Fibroblast of lung (primary cell): ENCODE measurements at regions not wholly inside any gene's neighbourhood (a gene's known extent, or its start where the extent isn't known, plus 50 kb on each side); places are given as distances from the start of the nearest gene placed in this dataset.

ENCODE experiments used
- DNase-seq, 2 donors: peaks; one replicate each; pipeline versions ENCODE4 v3.0.0 to v3.0.0-alpha.2; 2010; ENCODE audit warnings: low read depth in 2 of 2
- H2AFZ ChIP-seq: 2 replicates; pipeline ENCODE4 v1.5.1; 2012; ENCODE audit warnings: low read length, control low read depth, inconsistent platforms
- H3K27ac ChIP-seq: 2 replicates; pipeline ENCODE4 v1.5.1; 2011; ENCODE audit warnings: low read length, control low read depth; ENCODE audit not compliant: insufficient read depth
- H3K27me3 ChIP-seq: 2 replicates; pipeline ENCODE4 v1.5.1; 2011; ENCODE audit warnings: mild to moderate bottlenecking, low read length; ENCODE audit not compliant: control insufficient read depth, insufficient read depth
- H3K36me3 ChIP-seq: 2 replicates; pipeline ENCODE4 v1.5.1; 2011; ENCODE audit warnings: low read length; ENCODE audit not compliant: control insufficient read depth, insufficient read depth
- H3K4me1 ChIP-seq: 2 replicates; pipeline ENCODE4 v1.5.1; 2011; ENCODE audit warnings: low read length; ENCODE audit not compliant: control insufficient read depth, insufficient read depth; ENCODE audit errors: extremely low read depth
- H3K4me2 ChIP-seq: 2 replicates; pipeline ENCODE4 v1.5.1; 2011; ENCODE audit warnings: low read length, control low read depth; ENCODE audit not compliant: insufficient read depth; ENCODE audit errors: extremely low read depth
- H3K4me3 ChIP-seq, 4 experiments: fragments of 200-600 bp in 1 of 4; sonication (generic) in 1 of 4; replicated peaks in 1 of 4; 2 replicates each; pipeline ENCODE4 v1.5.1; 2011 to 2016; ENCODE audit warnings: low read length in 4 of 4, low read depth in 3 of 4, mild to moderate bottlenecking in 3 of 4, control low read depth in 2 of 4, inconsistent platforms in 1 of 4, mixed read lengths in 1 of 4; ENCODE audit not compliant: insufficient read depth in 1 of 4; ENCODE audit errors: control extremely low read depth in 1 of 4
- H3K79me2 ChIP-seq: 2 replicates; pipeline ENCODE4 v1.5.1; 2012; ENCODE audit warnings: mild to moderate bottlenecking, low read length, inconsistent platforms; ENCODE audit not compliant: control insufficient read depth, insufficient read depth
- H3K9ac ChIP-seq: 2 replicates; pipeline ENCODE4 v1.5.1; 2011; ENCODE audit warnings: mild to moderate bottlenecking, low read length, control low read depth; ENCODE audit not compliant: insufficient read depth
- H3K9me3 ChIP-seq: 2 replicates; pipeline ENCODE4 v1.5.1; 2012; ENCODE audit warnings: low read depth, low read length; ENCODE audit not compliant: control insufficient read depth, insufficient read depth
- H4K20me1 ChIP-seq: 2 replicates; pipeline ENCODE4 v1.5.1; 2011; ENCODE audit warnings: low read length; ENCODE audit not compliant: control insufficient read depth, insufficient read depth; ENCODE audit errors: extremely low read depth
- CTCF ChIP-seq, 2 donors: IDR thresholded peaks in 1 of 2; conservative IDR thresholded peaks in 1 of 2; 1 replicate in 1 of 2; 2 replicates in 1 of 2; pipeline ENCODE4 v1.5.1; 2011 to 2012; ENCODE audit warnings: low read length in 2 of 2, control low read depth in 1 of 2, inconsistent platforms in 1 of 2, low read depth in 1 of 2, mild to moderate bottlenecking in 1 of 2
- EZH2 ChIP-seq: IDR thresholded peaks from 2 replicates; pipeline ENCODE4 v1.5.1; 2012; ENCODE audit warnings: low read length, control low read depth, mild to moderate bottlenecking; ENCODE audit errors: missing control alignments

GRCh38 chr2:8132879-8133278 lies 549.0 kb upstream of the ID2 start:
- no peaks in the 10 kb centered on the region for H3K79me2 ChIP-seq
- no peaks in the 10 kb centered on the region for H3K36me3 ChIP-seq
- H3K9me3 ChIP-seq, result no peaks in the 10 kb centered on the region
- no peak overlapping the region for H3K9ac ChIP-seq
- H2AFZ ChIP-seq, result no peak overlapping the region
- H3K4me1 ChIP-seq, result no peaks in the 10 kb centered on the region
- TF ChIP-seq CTCF (conservative IDR thresholded peaks at IDR 0.05 in 1 of 2, IDR thresholded peaks at IDR 0.05 in 1 of 2; ENCODE audit: low read depth in 1 of 2, low read length in 2 of 2) (no peak), EZH2 (no peak)
- DNase-seq, result no peak
- H3K4me2 ChIP-seq, result no peak overlapping the region
- no peak overlapping the region for H3K4me3 ChIP-seq
- no peak overlapping the region for H3K27ac ChIP-seq
- no peaks in the 10 kb centered on the region for H4K20me1 ChIP-seq
- no peaks in the 10 kb centered on the region for H3K27me3 ChIP-seq

DNA sequence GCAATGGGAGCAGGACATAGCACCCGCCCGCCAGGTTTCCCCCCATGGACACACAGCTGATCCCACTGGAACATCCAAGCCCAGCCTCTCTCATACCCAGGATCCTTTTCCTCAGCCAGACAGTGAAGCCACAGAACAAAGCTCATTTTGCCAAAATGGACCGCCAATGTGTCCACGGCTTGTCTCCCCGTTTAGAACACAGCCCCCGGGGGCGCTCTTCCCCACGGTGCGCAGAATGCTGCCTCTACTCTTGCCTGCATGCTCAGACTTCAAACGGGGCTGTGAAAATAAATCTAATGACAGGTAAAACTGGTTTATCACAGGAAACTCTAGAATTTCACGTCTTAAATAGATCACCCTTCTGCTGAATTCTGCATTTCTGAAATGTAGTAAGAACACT lies 548.5 kb upstream of the ID2 start:
- Histone ChIP-seq H2AFZ (no peak overlapping the region), H3K36me3 (no peaks in the 10 kb centered on the region), H3K27me3 (no peaks in the 10 kb centered on the region), H3K4me3 (no peak overlapping the region), H3K9ac (no peak overlapping the region), H3K4me1 (no peaks in the 10 kb centered on the region), H4K20me1 (no peaks in the 10 kb centered on the region), H3K9me3 (no peaks in the 10 kb centered on the region), H3K4me2 (no peak overlapping the region), H3K27ac (no peak overlapping the region), H3K79me2 (no peaks in the 10 kb centered on the region)
- TF ChIP-seq CTCF (conservative IDR thresholded peaks at IDR 0.05 in 1 of 2, IDR thresholded peaks at IDR 0.05 in 1 of 2; ENCODE audit: low read depth in 1 of 2, low read length in 2 of 2) (no peak), EZH2 (no peak)
- no peak for DNase-seq

DNA sequence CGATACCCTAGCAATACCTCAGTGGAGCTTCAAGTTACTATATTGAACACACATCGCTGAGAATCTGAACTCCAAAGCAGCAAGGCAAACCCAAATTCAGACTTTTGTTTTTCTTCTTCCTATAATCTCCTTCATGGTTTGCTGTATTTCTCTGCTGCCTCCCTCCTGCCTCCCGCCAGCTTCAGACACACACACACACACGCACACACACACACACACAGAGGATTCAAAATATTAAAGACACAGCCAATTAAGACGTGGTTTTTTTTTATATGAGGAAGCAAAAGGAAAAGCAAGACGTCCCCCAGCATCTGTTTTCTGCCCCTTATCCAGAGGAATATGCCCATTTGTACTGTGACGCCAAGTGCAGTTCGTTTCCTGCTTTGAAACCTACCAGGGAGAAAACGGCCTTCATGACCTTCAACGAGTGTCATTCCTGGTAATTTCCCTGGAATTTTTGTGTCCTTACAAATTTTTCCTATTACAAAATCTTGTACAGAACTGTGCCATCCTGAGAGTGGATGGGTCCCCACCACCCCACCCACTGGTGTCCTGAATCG lies 547.9 kb upstream of the ID2 start:
- Histone ChIP-seq H3K36me3 (no peaks in the 10 kb centered on the region), H3K9me3 (no peaks in the 10 kb centered on the region), H3K27me3 (no peaks in the 10 kb centered on the region), H3K9ac (no peak overlapping the region), H3K4me3 (no peak overlapping the region), H3K79me2 (no peaks in the 10 kb centered on the region), H4K20me1 (no peaks in the 10 kb centered on the region), H3K4me2 (no peak overlapping the region), H3K27ac (no peak overlapping the region), H3K4me1 (no peaks in the 10 kb centered on the region), H2AFZ (no peak overlapping the region)
- TF ChIP-seq EZH2 (no peak), CTCF (conservative IDR thresholded peaks at IDR 0.05 in 1 of 2, IDR thresholded peaks at IDR 0.05 in 1 of 2; ENCODE audit: low read depth in 1 of 2, low read length in 2 of 2) (no peak)
- no peak for DNase-seq
